ENCODE measurements at regions not wholly inside any gene's neighbourhood (a gene's known extent, or its start where the extent isn't known, plus 50 kb on each side); places are given as distances from the start of the nearest gene placed in this dataset.
"Not testable (repeated sequence)": the region's sequence is repeated elsewhere in the genome, so short reads cannot be mapped to it uniquely, and the experiment has no call there.

GRCh38 chr5:18745988-18746615 lies 1111.8 kb downstream of the TAF11L14 start:
- peak; percentile 66 for DNase-seq

GRCh38 chr5:18749763-18750162 lies 1115.5 kb downstream of the TAF11L14 start:
- no peak for DNase-seq

GRCh38 chr5:18752317-18752716 lies 1118.1 kb downstream of the TAF11L14 start:
- DNase-seq = no peak

- no peak for DNase-seq
Measured at GRCh38 chr5:18754201-18754600, 1119.9 kb downstream of the TAF11L14 start.

GRCh38 chr5:18761801-18762200 lies 1127.5 kb downstream of the TAF11L14 start:
- DNase-seq = no peak

GRCh38 chr5:18764161-18764560 lies 1129.9 kb downstream of the TAF11L14 start:
- no peak for DNase-seq

- DNase-seq = no peak
Measured at GRCh38 chr5:18765304-18765703, 1131.0 kb downstream of the TAF11L14 start.

- DNase-seq = no peak
Measured at GRCh38 chr5:18771097-18771610, 1136.9 kb downstream of the TAF11L14 start.

- no peak for DNase-seq
Measured at GRCh38 chr5:18772475-18772874, 1138.2 kb downstream of the TAF11L14 start.

GRCh38 chr5:18778225-18778624 lies 1144.0 kb downstream of the TAF11L14 start:
- DNase-seq = no peak

- no peak for DNase-seq
Measured at GRCh38 chr5:18789218-18789998, 1155.1 kb downstream of the TAF11L14 start.

GRCh38 chr5:18792145-18792544 lies 1157.9 kb downstream of the TAF11L14 start:
- peak; percentile 2 for DNase-seq

GRCh38 chr5:18797222-18797621 lies 1163.0 kb downstream of the TAF11L14 start:
- no peak for DNase-seq

GRCh38 chr5:18798058-18798457 lies 1163.8 kb downstream of the TAF11L14 start:
- no peak for DNase-seq

GRCh38 chr5:18799482-18800128 lies 1165.3 kb downstream of the TAF11L14 start:
- no peak for DNase-seq

GRCh38 chr5:18800293-18801025 lies 1166.2 kb downstream of the TAF11L14 start:
- no peak for DNase-seq

- DNase-seq = not testable (repeated sequence)
Measured at GRCh38 chr5:18801413-18801812, 1167.2 kb downstream of the TAF11L14 start.

GRCh38 chr5:18802336-18802735 lies 1168.1 kb downstream of the TAF11L14 start:
- no peak for DNase-seq

- no peak for DNase-seq
Measured at GRCh38 chr5:18805376-18805775, 1171.1 kb downstream of the TAF11L14 start.

GRCh38 chr5:18807256-18808149 lies 1173.2 kb downstream of the TAF11L14 start:
- no peak for DNase-seq

GRCh38 chr5:18811661-18812060 lies 1176.3 kb downstream of the CDH18 start:
- no peak for DNase-seq

GRCh38 chr5:18828351-18828750 lies 1159.6 kb downstream of the CDH18 start:
- no peak for DNase-seq
